DND-41 (cell line): ENCODE measurements at regions not wholly inside any gene's neighbourhood (a gene's known extent, or its start where the extent isn't known, plus 50 kb on each side); places are given as distances from the start of the nearest gene placed in this dataset.

ENCODE experiments used
- ATAC-seq: fragments of 200-7000 bp; cut with Tn5 transposase; 3 replicates; pipeline ENCODE4 v1.9.1; 2021; ENCODE audit warnings: low read depth; ENCODE audit not compliant: insufficient read depth
- DNase-seq: peaks from one replicate; pipeline ENCODE4 v3.0.0-alpha.2; 2020
- H2AFZ ChIP-seq: 2 replicates; pipeline ENCODE4 v1.6.0; 2012; ENCODE audit warnings: low read depth, low read length
- H3K27ac ChIP-seq: 2 replicates; pipeline ENCODE4 v1.5.1; 2012; ENCODE audit warnings: low read length, inconsistent platforms
- H3K27me3 ChIP-seq: fragments of 200-600 bp; sonication (generic); 2 replicates; pipeline ENCODE4 v1.6.0; 2012; ENCODE audit warnings: low read length, mild to moderate bottlenecking, inconsistent platforms; ENCODE audit not compliant: insufficient read depth, poor library complexity
- H3K36me3 ChIP-seq: 2 replicates; pipeline ENCODE4 v1.5.1; 2012; ENCODE audit warnings: low read length, inconsistent platforms; ENCODE audit not compliant: insufficient read depth
- H3K4me1 ChIP-seq: 2 replicates; pipeline ENCODE4 v1.5.1; 2012; ENCODE audit warnings: mild to moderate bottlenecking, low read length; ENCODE audit not compliant: insufficient read depth
- H3K4me2 ChIP-seq: 2 replicates; pipeline ENCODE4 v1.6.0; 2012; ENCODE audit warnings: mild to moderate bottlenecking, moderate library complexity, low read length, inconsistent platforms; ENCODE audit not compliant: insufficient read depth
- H3K4me3 ChIP-seq, 2 experiments: fragments of 200-600 bp in 1 of 2; shearing (Covaris generic) in 1 of 2; 2 replicates each; pipeline ENCODE4 v1.5.1; 2012 to 2016; ENCODE audit warnings: inconsistent platforms in 2 of 2, low read length in 2 of 2, mild to moderate bottlenecking in 2 of 2, low read depth in 1 of 2, moderate library complexity in 1 of 2
- H3K79me2 ChIP-seq: 2 replicates; pipeline ENCODE4 v1.6.0; 2012; ENCODE audit warnings: low read length, inconsistent platforms; ENCODE audit not compliant: insufficient read depth
- H3K9ac ChIP-seq: 2 replicates; pipeline ENCODE4 v1.6.0; 2012; ENCODE audit warnings: low read depth, mild to moderate bottlenecking, inconsistent platforms, low read length, moderate library complexity
- H3K9me3 ChIP-seq: 2 replicates; pipeline ENCODE4 v1.5.1; 2012; ENCODE audit warnings: low read length, moderate library complexity, mild to moderate bottlenecking, inconsistent platforms; ENCODE audit not compliant: insufficient read depth, severe bottlenecking
- H4K20me1 ChIP-seq: 2 replicates; pipeline ENCODE4 v1.6.0; 2012; ENCODE audit warnings: low read length; ENCODE audit not compliant: insufficient read depth
- CTCF ChIP-seq: IDR thresholded peaks from 2 replicates; pipeline ENCODE4 v1.5.1; 2012; ENCODE audit warnings: borderline replicate concordance, low read length, moderate library complexity, mild to moderate bottlenecking; ENCODE audit not compliant: poor library complexity, severe bottlenecking; ENCODE audit errors: extremely low read depth
- EZH2 ChIP-seq: IDR thresholded peaks from 3 replicates; pipeline ENCODE4 v1.6.1; 2012; ENCODE audit warnings: borderline replicate concordance, low read depth, mild to moderate bottlenecking, moderate library complexity, low read length, inconsistent platforms; ENCODE audit not compliant: severe bottlenecking

DNA sequence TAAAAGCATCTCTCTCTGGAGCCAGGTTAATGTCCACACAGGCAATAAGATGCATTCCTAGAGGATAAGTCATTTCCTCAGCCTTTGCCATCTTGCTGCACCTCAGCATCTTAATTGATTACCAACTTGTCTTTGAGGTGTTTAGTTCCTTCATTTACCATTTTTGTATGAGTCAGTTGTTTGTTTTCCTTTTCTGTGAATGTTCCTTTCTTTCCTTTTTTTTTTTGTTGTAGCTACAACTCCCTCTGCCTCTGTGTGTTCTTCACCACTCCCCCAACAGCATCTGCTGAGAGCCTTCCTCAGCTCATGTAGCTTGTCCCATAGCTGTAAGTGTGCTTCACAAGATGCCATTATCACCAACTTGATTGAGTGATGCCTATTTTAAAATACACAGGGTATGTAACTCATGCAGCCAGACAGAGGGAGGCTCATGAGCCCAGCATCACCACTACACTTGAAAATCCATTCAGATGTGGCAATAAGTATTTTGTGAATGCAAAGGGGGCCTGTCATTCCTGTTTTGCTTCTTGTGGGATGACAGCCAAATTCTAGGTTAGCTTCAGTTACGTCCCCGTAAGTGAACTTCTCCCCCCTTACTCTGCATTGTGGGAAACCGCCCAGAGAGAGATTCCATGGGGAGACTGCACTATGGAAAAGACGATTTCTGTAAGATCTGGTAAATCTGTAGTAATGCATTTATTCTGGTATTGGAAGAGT, 315.9 kb upstream of the ZEB2 start:
- Histone ChIP-seq H3K4me3 (no peak overlapping the region), H3K27ac (no peak overlapping the region), H3K4me2 (no peak overlapping the region), H2AFZ (0 out of 2 replicates have a peak overlapping the region, but pooled peaks have one; percentile 13), H3K9ac (no peak overlapping the region), H3K27me3 (no peaks in the 10 kb centered on the region), H3K9me3 (no peaks in the 10 kb centered on the region), H3K36me3 (no peaks in the 10 kb centered on the region), H4K20me1 (no peaks in the 10 kb centered on the region), H3K4me1 (peaks cover 8% of the 10 kb centered on the region; the same call in 1 of the 2 replicates), H3K79me2 (no peaks in the 10 kb centered on the region)
- no peak for DNase-seq
- no peak for TF ChIP-seq CTCF
- no peak for TF ChIP-seq EZH2
- ATAC-seq, result no peak

DNA sequence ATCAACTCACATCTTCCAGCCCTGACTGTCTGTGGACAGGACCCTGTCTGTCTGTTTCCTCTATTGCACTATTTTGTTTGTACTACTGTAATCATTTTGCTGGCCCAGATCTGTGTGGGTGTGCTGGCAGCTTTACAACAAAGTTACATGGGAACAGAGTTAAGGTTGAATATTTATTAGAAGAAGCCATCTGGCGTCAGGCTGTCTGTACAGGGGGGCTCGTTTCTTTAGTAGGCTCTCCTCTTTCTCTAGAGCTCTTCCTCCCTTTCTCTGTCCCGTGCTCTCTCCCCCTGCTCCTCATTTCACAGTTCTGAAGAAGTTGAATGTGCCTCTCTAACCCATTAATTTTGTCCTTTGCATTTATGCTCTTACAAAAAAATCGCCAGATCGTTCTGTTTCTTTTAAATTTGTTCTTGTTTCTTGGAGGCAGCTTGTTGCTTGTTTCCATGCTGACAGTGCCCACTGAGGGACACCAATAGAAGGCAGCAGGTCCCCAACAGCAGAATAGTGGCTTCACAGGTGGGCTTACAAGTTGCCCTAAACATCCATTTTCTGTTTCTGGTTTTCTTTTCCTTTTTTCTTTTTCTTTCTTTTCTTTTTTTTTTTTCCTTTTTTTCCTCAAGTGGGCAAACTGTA, 315.2 kb upstream of the ZEB2 start:
- no peak overlapping the region for H3K4me3 ChIP-seq
- DNase-seq, result no peak
- no peak overlapping the region for H3K27ac ChIP-seq
- no peak overlapping the region for H3K4me2 ChIP-seq
- ATAC-seq, result no peak
- H3K9ac ChIP-seq, result no peak overlapping the region
- H3K9me3 ChIP-seq, result no peaks in the 10 kb centered on the region
- no peaks in the 10 kb centered on the region for H4K20me1 ChIP-seq
- H3K79me2 ChIP-seq, result no peaks in the 10 kb centered on the region
- H3K4me1 ChIP-seq, result peaks cover 8% of the 10 kb centered on the region; the same call in 1 of the 2 replicates
- no peaks in the 10 kb centered on the region for H3K27me3 ChIP-seq
- TF ChIP-seq CTCF (no peak), EZH2 (no peak)
- H3K36me3 ChIP-seq, result no peaks in the 10 kb centered on the region
- H2AFZ ChIP-seq, result peak overlapping the region; percentile 36; the same call in 1 of the 2 replicates

DNA sequence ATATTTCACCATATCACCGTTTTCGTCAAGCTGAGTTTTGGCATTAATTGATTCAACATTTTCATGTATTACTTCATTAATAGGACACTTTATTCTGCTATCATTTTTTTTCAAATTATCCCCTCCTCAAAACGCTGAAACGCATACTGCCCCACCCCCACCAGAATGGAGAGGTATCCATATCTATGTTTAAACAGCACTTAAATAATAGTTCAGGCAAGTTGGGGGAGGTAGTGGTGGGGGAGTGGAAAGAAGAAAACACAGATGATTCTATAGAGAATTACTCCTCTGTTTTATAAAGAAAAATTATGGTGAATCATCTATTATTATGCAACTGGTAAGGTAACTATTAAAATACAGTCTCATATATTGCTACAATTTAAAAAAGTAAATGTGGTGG, 314.4 kb upstream of the ZEB2 start:
- no peak for DNase-seq
- Histone ChIP-seq H3K9ac (no peak overlapping the region), H4K20me1 (no peaks in the 10 kb centered on the region), H3K36me3 (no peaks in the 10 kb centered on the region), H3K27me3 (no peaks in the 10 kb centered on the region), H3K9me3 (no peaks in the 10 kb centered on the region), H2AFZ (no peak overlapping the region), H3K27ac (no peak overlapping the region), H3K4me1 (peaks cover 8% of the 10 kb centered on the region; the same call in 1 of the 2 replicates), H3K4me3 (no peak overlapping the region), H3K79me2 (no peaks in the 10 kb centered on the region), H3K4me2 (no peak overlapping the region)
- ATAC-seq, result no peak
- no peak for TF ChIP-seq EZH2
- no peak for TF ChIP-seq CTCF
